Neutrophil (primary cell): ENCODE measurements at regions not wholly inside any gene's neighbourhood (a gene's known extent, or its start where the extent isn't known, plus 50 kb on each side); places are given as distances from the start of the nearest gene placed in this dataset.

Experiments used
- H3K27ac ChIP-seq: fragments of 200-600 bp; sonication (generic); 2 replicates; pipeline ENCODE4 v1.5.1; 2016; ENCODE audit warnings: mild to moderate bottlenecking, moderate library complexity
- H3K27me3 ChIP-seq: fragments of 200-600 bp; sonication (generic); 2 replicates; pipeline ENCODE4 v1.6.0; 2016; ENCODE audit warnings: mild to moderate bottlenecking
- H3K36me3 ChIP-seq: fragments of 200-600 bp; sonication (generic); 2 replicates; pipeline ENCODE4 v1.5.1; 2017
- H3K4me1 ChIP-seq, 2 experiments: fragments of 200-600 bp in 1 of 2; sonication (generic) in 1 of 2; 1 replicate in 1 of 2; 2 replicates in 1 of 2; pipeline versions ENCODE4 v1.5.1 to v1.6.1; 2013 to 2016; ENCODE audit warnings: low read depth in 1 of 2, low read length in 1 of 2, mild to moderate bottlenecking in 1 of 2, moderate library complexity in 1 of 2; ENCODE audit not compliant: control insufficient read depth in 1 of 2, insufficient read depth in 1 of 2
- H3K4me3 ChIP-seq, 2 experiments: fragments of 200-600 bp in 1 of 2; sonication (generic) in 1 of 2; 1 replicate in 1 of 2; 2 replicates in 1 of 2; pipeline ENCODE4 v1.5.1; 2013 to 2016; ENCODE audit warnings: low read depth in 1 of 2, low read length in 1 of 2, mild to moderate bottlenecking in 1 of 2, moderate library complexity in 1 of 2
- H3K9me3 ChIP-seq: fragments of 200-600 bp; sonication (generic); 2 replicates; pipeline ENCODE4 v1.5.1; 2016
- CTCF ChIP-seq: fragments of 200-600 bp; sonication (generic); IDR thresholded peaks from 2 replicates; pipeline ENCODE4 v1.5.1; 2016; ENCODE audit warnings: antibody characterized with exemption

DNA sequence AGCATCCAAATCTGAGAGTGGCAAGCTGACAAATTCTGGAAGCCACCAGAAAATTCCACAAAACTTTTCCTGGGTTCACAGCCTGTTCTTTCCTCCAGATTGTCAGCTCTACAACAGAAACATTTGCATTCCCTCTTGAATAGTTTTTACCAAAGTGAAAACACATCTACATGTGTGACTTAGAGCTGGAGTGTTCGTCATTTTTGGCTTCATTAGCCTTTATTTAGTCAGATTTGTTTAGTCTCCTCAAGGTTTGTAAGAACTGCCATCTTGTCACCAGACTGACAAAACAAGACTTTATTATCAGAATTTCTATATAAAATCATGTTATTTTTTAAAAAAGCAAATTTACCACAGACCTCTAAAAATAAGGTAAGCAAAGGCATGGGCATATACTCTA, 347.3 kb downstream of the TRIM36 start:
- H3K4me1 ChIP-seq: no peaks in the 10 kb centered on the region
- no peaks in the 10 kb centered on the region for H3K27me3 ChIP-seq
- no peak overlapping the region for H3K4me3 ChIP-seq
- TF ChIP-seq CTCF: no peak
- no peaks in the 10 kb centered on the region for H3K9me3 ChIP-seq
- H3K36me3 ChIP-seq: no peaks in the 10 kb centered on the region
- H3K27ac ChIP-seq: no peak overlapping the region

DNA sequence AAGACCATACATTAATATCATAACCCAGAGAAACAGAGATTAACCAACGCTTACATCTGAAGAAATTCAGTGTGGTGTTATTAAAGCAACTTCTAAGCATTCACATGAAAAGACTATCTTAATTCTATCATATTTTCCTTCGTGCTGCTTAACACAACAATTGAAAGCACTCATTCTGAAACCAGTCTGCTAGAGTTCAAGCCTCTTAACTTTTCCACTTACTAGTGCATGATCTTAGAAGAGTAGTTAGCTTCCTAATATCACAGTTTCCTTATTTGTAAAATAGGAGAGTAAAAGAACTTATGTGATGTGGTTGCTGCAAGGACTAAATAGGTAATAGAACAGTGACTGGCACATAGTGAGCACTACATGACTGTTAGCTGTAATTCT, 379.3 kb downstream of the TRIM36 start:
- Histone ChIP-seq H3K4me3 (no peak overlapping the region), H3K9me3 (no peaks in the 10 kb centered on the region), H3K27me3 (no peaks in the 10 kb centered on the region), H3K36me3 (no peaks in the 10 kb centered on the region), H3K27ac (no peak overlapping the region), H3K4me1 (no peaks in the 10 kb centered on the region)
- no peak for TF ChIP-seq CTCF

DNA sequence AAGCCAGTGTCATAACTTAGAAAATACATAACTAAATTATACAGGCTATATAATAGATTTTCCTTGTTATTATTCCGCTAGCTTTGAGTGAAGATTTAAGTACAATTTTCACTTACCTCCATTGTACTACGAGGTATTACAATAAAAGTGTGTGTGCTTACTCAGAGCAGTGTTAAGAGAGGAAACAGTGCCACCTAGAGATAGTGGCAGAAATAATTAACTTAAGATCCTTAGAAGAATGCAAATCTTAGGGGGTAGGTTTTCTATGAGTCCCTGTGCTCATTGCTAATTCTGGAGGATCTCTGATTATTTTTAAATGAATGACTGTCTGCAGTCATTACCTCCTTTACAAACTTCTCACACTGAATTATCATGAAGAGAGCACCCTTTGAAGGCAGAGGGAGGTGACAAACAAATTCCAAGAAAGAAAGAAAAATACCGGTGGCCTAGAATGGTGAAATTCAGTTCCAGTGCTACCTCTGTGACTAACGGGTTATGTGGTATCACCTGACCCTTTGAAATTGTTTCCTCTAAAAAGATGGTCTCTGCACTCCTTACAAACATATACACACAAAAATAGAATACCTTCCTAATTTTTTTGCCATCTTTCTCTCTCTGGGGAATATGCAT, 379.8 kb downstream of the TRIM36 start:
- Histone ChIP-seq H3K27me3 (no peaks in the 10 kb centered on the region), H3K9me3 (no peaks in the 10 kb centered on the region), H3K27ac (no peak overlapping the region), H3K4me1 (no peaks in the 10 kb centered on the region), H3K4me3 (no peak overlapping the region), H3K36me3 (no peaks in the 10 kb centered on the region)
- no peak for TF ChIP-seq CTCF

DNA sequence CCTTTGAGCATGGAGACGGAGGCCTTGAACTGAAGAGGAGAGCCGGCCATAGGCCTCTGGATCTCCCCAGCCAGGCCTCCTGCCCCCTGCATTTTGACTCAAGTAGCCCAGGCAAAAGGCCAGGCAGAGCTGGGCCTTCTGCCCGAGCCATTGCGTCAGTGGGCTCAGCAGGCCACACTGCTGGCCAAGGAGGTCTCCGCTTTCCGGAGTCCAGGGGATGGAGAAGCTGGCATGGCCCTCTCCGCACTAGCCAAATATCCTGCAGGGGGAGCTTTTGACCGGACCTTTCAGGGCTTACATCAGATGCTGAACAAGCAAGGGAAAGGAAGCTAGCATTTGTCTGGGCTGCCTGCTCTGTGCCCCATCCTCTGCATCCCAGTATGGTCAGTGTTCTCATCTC, 386.8 kb downstream of the TRIM36 start:
- Histone ChIP-seq H3K4me1 (no peaks in the 10 kb centered on the region), H3K9me3 (no peaks in the 10 kb centered on the region), H3K27ac (no peak overlapping the region), H3K36me3 (no peaks in the 10 kb centered on the region), H3K4me3 (no peak overlapping the region), H3K27me3 (no peaks in the 10 kb centered on the region)
- TF ChIP-seq CTCF: no peak

DNA sequence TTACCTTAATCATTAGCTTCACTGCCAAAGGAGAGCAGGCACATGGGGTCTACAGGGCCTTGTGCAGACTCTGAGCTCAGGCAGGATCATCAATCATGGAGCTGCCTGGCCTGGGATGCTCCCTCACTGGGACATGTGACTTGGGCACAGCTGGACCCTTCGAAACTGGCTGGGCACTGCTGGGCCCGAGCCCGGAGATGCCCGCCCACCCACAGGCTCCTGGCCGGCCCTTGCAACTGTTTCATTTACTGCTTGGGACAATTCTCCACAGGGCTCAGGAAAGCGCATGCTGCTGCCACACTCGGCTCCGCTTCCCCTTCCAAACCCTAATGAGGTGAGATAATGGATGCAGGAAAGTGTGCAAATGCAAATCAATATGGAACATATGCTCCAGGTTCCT, 387.5 kb downstream of the TRIM36 start:
- Histone ChIP-seq H3K9me3 (no peaks in the 10 kb centered on the region), H3K4me3 (no peak overlapping the region), H3K27me3 (no peaks in the 10 kb centered on the region), H3K36me3 (no peaks in the 10 kb centered on the region), H3K27ac (no peak overlapping the region), H3K4me1 (no peaks in the 10 kb centered on the region)
- TF ChIP-seq CTCF: no peak

DNA sequence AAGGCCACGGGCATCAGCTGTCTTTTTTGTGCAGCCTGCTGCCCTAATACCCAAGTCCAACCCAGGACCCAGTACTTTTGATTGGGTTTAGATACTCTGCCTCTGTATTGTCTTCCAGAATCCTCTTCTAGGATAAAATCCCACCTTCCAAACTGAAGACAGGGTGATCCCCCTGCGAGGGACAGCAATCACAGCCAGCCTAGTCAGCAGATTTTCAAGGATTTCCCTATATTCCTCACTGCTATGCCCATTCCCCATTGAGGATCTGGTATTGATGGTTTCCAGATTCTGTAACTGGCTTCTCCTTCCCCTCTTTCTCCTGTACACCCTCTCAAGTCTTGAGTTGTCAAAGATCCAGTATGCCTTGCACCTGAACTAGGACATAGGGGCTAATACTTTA, 389.4 kb downstream of the TRIM36 start:
- TF ChIP-seq CTCF: no peak
- H3K27ac ChIP-seq: no peak overlapping the region
- no peaks in the 10 kb centered on the region for H3K4me1 ChIP-seq
- no peaks in the 10 kb centered on the region for H3K27me3 ChIP-seq
- no peaks in the 10 kb centered on the region for H3K9me3 ChIP-seq
- no peaks in the 10 kb centered on the region for H3K36me3 ChIP-seq
- H3K4me3 ChIP-seq: no peak overlapping the region
